ENCODE measurements at regions not wholly inside any gene's neighbourhood (a gene's known extent, or its start where the extent isn't known, plus 50 kb on each side); places are given as distances from the start of the nearest gene placed in this dataset.
A peak's percentile ranks its signal among the peaks of the same experiment; 100 is the strongest.

- BruUV-seq (replicated peaks), result no TSS peak
- CTCF ChIA-PET (ENCODE audit: low intra/inter-chr PET ratio), result no interaction called here
- ATAC-seq (no peak), FAIRE-seq (no peak), DNase-seq (ENCODE audit: extremely low read depth in 1 of 4, low spot score in 3 of 4) (no peak)
- Histone ChIP-seq H3K4me1 (replicated peaks in 1 of 2; ENCODE audit: control insufficient read depth in 2 of 2, insufficient read depth in 2 of 2, low read length in 2 of 2) (no peaks in the 10 kb centered on the region), H3K36me3 (ENCODE audit: control insufficient read depth, insufficient read depth, low read length) (no peaks in the 10 kb centered on the region), H3K79me2 (ENCODE audit: control insufficient read depth, insufficient read depth, low read length) (peaks cover 31% of the 10 kb centered on the region), H3K4me3 (no peak overlapping the region), H3K27me3 (ENCODE audit: control insufficient read depth in 2 of 2, insufficient read depth in 2 of 2, low read length in 2 of 2) (no peaks in the 10 kb centered on the region), H3K27ac (ENCODE audit: extremely low read depth, low read depth, low read length) (no peak overlapping the region), H3K9me3 (replicated peaks; ENCODE audit: control insufficient read depth, insufficient read depth, low read depth, low read length) (0 out of 2 replicates have a peak, but pooled peaks cover 2% of the 10 kb centered on the region), H4K20me1 (replicated peaks; ENCODE audit: control insufficient read depth, insufficient read depth, low read length) (no peaks in the 10 kb centered on the region), H3K4me2 (ENCODE audit: insufficient read depth, low read length) (no peak overlapping the region), H3K9ac (ENCODE audit: insufficient read depth in 1 of 2, low read depth in 2 of 2, low read length in 2 of 2) (no peak overlapping the region), H2AFZ (ENCODE audit: low read depth, low read length) (no peak overlapping the region), H3K9me1 (ENCODE audit: control insufficient read depth, insufficient read depth, low read length) (no peaks in the 10 kb centered on the region)
- in situ Hi-C loops (cut with MboI) (no loop called here), intact Hi-C loops (cut with micrococcal nuclease) (loop anchor here (5.0 to 10.0 kb wide), 2 partner anchors 399 to 1169 kb away; partner anchors contain the start of gene NCKAP1)
- POLR2A ChIA-PET, result no interaction called here
- WGBS (ENCODE audit: insufficient coverage, low coverage, missing lambda C conversion rate), result 26% methylated on average over 2 of the region's 2 CpGs
- TF ChIP-seq CSDE1 (IDR thresholded peaks at IDR 0.05) (no peak), SIN3B (IDR thresholded peaks at IDR 0.05; ENCODE audit: low read depth) (no peak), CEBPB (tag; IDR thresholded peaks at IDR 0.05) (peak; percentile 89), CEBPG (CRISPR knock-in tag; IDR thresholded peaks at IDR 0.05) (no peak), CEBPG (tag; conservative IDR thresholded peaks at IDR 0.05 in 1 of 2, IDR thresholded peaks at IDR 0.05 in 1 of 2) (peak; percentile 43 to 86; a peak in 3 of 4 replicates)
Observed at GRCh38 chr2:184206045-184206444, 392.3 kb upstream of the ZNF804A start.

- FAIRE-seq, result no peak
- Histone ChIP-seq H3K4me2 (ENCODE audit: insufficient read depth, low read length) (no peak overlapping the region), H3K27me3 (ENCODE audit: control insufficient read depth in 2 of 2, insufficient read depth in 2 of 2, low read length in 2 of 2) (no peaks in the 10 kb centered on the region), H3K4me3 (no peak overlapping the region), H3K27ac (ENCODE audit: extremely low read depth, low read depth, low read length) (no peak overlapping the region), H3K36me3 (ENCODE audit: control insufficient read depth, insufficient read depth, low read length) (no peaks in the 10 kb centered on the region), H2AFZ (ENCODE audit: low read depth, low read length) (no peak overlapping the region), H3K9ac (ENCODE audit: insufficient read depth in 1 of 2, low read depth in 2 of 2, low read length in 2 of 2) (no peak overlapping the region), H3K9me3 (replicated peaks; ENCODE audit: control insufficient read depth, insufficient read depth, low read depth, low read length) (0 out of 2 replicates have a peak, but pooled peaks cover 2% of the 10 kb centered on the region), H4K20me1 (replicated peaks; ENCODE audit: control insufficient read depth, insufficient read depth, low read length) (no peaks in the 10 kb centered on the region), H3K9me1 (ENCODE audit: control insufficient read depth, insufficient read depth, low read length) (no peaks in the 10 kb centered on the region), H3K4me1 (replicated peaks in 1 of 2; ENCODE audit: control insufficient read depth in 2 of 2, insufficient read depth in 2 of 2, low read length in 2 of 2) (no peaks in the 10 kb centered on the region), H3K79me2 (ENCODE audit: control insufficient read depth, insufficient read depth, low read length) (peaks cover 5% of the 10 kb centered on the region)
- no TSS peak for BruUV-seq (replicated peaks)
- DNase-seq (ENCODE audit: extremely low read depth in 1 of 4, low spot score in 3 of 4), result no peak
- WGBS (ENCODE audit: insufficient coverage, low coverage, missing lambda C conversion rate), result 39% methylated on average over 3 of the region's 3 CpGs
- in situ Hi-C loops (cut with MboI) (no loop called here), intact Hi-C loops (cut with micrococcal nuclease) (no loop called here)
- no peak for ATAC-seq
- ChIA-PET POLR2A (interaction anchor here (0.6 kb wide), 1 partner anchor 1042 kb away, joined by 3 read pairs; no protein-coding TSS in a partner anchor), CTCF (ENCODE audit: low intra/inter-chr PET ratio) (no interaction called here)
- no peak for TF ChIP-seq ZNF449 (CRISPR knock-in tag; IDR thresholded peaks at IDR 0.05)
- no peak for TF ChIP-seq ZNF384 (IDR thresholded peaks at IDR 0.05; ENCODE audit: low read depth, low read length)
- peak; percentile 82 for TF ChIP-seq ZNF316 (IDR thresholded peaks at IDR 0.05)
- no peak for TF ChIP-seq MCM7 (IDR thresholded peaks at IDR 0.05)
- no peak for TF ChIP-seq EGR1 (conservative IDR thresholded peaks at IDR 0.05)
- TF ChIP-seq CHD4 (IDR thresholded peaks at IDR 0.05; ENCODE audit: insufficient read depth, insufficient replicate concordance, low read depth, low read length, poor library complexity, severe bottlenecking), result no peak
- no peak for TF ChIP-seq NCOA6 (IDR thresholded peaks at IDR 0.05)
- no peak for TF ChIP-seq ZFP1 (CRISPR knock-in tag; IDR thresholded peaks at IDR 0.05)
- TF ChIP-seq CEBPG (CRISPR knock-in tag; IDR thresholded peaks at IDR 0.05), result no peak
- TF ChIP-seq CEBPG (tag; conservative IDR thresholded peaks at IDR 0.05 in 1 of 2, IDR thresholded peaks at IDR 0.05 in 1 of 2), result no peak
- TF ChIP-seq MAFK (IDR thresholded peaks at IDR 0.05; ENCODE audit: low read length), result peak; percentile 74
- TF ChIP-seq NFRKB (IDR thresholded peaks at IDR 0.05; ENCODE audit: low read depth), result no peak
Observed at GRCh38 chr2:184210329-184210728, 388.0 kb upstream of the ZNF804A start.
